COLO668 (cell line): ENCODE measurements at regions not wholly inside any gene's neighbourhood (a gene's known extent, or its start where the extent isn't known, plus 50 kb on each side); places are given as distances from the start of the nearest gene placed in this dataset.
A peak's percentile ranks its signal among the peaks of the same experiment; 100 is the strongest.

ENCODE experiments used
- DNase-seq: peaks from one replicate; lab custom pipeline; 2025; ENCODE audit not compliant: unreplicated experiment; lab: John Stamatoyannopoulos, UW

- no peak for DNase-seq
These were observed 78.6 kb downstream of the ARF6 start for GRCh38 chr14:49971156-49972130.

GRCh38 chr14:49972131-49972671 lies 79.3 kb downstream of the ARF6 start:
- peak; percentile 30 for DNase-seq

- DNase-seq, result peak; percentile 62
These were observed 79.9 kb downstream of the ARF6 start for GRCh38 chr14:49972823-49973222.

GRCh38 chr14:49975276-49975675 lies 82.4 kb downstream of the ARF6 start:
- no peak for DNase-seq

GRCh38 chr14:49975799-49976198 lies 82.9 kb downstream of the ARF6 start:
- no peak for DNase-seq

- DNase-seq, result no peak
These were observed 84.4 kb downstream of the ARF6 start for GRCh38 chr14:49977126-49977841.

- DNase-seq, result no peak
These were observed 87.1 kb downstream of the ARF6 start for GRCh38 chr14:49980027-49980426.

- DNase-seq, result no peak
These were observed 89.2 kb downstream of the ARF6 start for GRCh38 chr14:49982082-49982481.

- no peak for DNase-seq
These were observed 89.6 kb downstream of the ARF6 start for GRCh38 chr14:49982501-49982951.

GRCh38 chr14:49984424-49984823 lies 91.5 kb downstream of the ARF6 start:
- no peak for DNase-seq

GRCh38 chr14:49986343-49987014 lies 93.6 kb downstream of the ARF6 start:
- DNase-seq, result no peak

GRCh38 chr14:49988080-49988990 lies 95.5 kb downstream of the ARF6 start:
- DNase-seq, result no peak

- no peak for DNase-seq
These were observed 97.1 kb downstream of the ARF6 start for GRCh38 chr14:49989966-49990365.

- DNase-seq, result no peak
These were observed 98.6 kb downstream of the ARF6 start for GRCh38 chr14:49991491-49991890.

- no peak for DNase-seq
These were observed 99.2 kb downstream of the ARF6 start for GRCh38 chr14:49992036-49992435.

- no peak for DNase-seq
These were observed 99.6 kb downstream of the ARF6 start for GRCh38 chr14:49992448-49992847.

GRCh38 chr14:49992901-49993339 lies 100.0 kb downstream of the ARF6 start:
- no peak for DNase-seq

GRCh38 chr14:49993565-49993964 lies 100.7 kb downstream of the ARF6 start:
- no peak for DNase-seq

- no peak for DNase-seq
These were observed 102.2 kb downstream of the ARF6 start for GRCh38 chr14:49994951-49995561.

GRCh38 chr14:49997991-49998390 lies 105.1 kb downstream of the ARF6 start:
- DNase-seq, result no peak
